ENCODE measurements at regions not wholly inside any gene's neighbourhood (a gene's known extent, or its start where the extent isn't known, plus 50 kb on each side); places are given as distances from the start of the nearest gene placed in this dataset.

- DNase-seq = no peak
Measured at GRCh38 chr10:63749915-63750314, 228.7 kb downstream of the REEP3 start.

GRCh38 chr10:63751836-63752235 is 230.6 kb downstream of the REEP3 start:
- no peak for DNase-seq

GRCh38 chr10:63752318-63752717 is 231.1 kb downstream of the REEP3 start:
- DNase-seq = no peak

GRCh38 chr10:63753808-63754207 is 232.6 kb downstream of the REEP3 start:
- no peak for DNase-seq

- no peak for DNase-seq
Measured at GRCh38 chr10:63755441-63755840, 234.2 kb downstream of the REEP3 start.

- DNase-seq = no peak
Measured at GRCh38 chr10:63757067-63757466, 235.9 kb downstream of the REEP3 start.

GRCh38 chr10:63758080-63758479 is 236.9 kb downstream of the REEP3 start:
- DNase-seq = no peak

- no peak for DNase-seq
Measured at GRCh38 chr10:63759335-63759734, 238.1 kb downstream of the REEP3 start.

GRCh38 chr10:63760034-63760707 is 239.0 kb downstream of the REEP3 start:
- DNase-seq = no peak

GRCh38 chr10:63760708-63761047 is 239.5 kb downstream of the REEP3 start:
- DNase-seq = no peak

GRCh38 chr10:63761243-63761642 is 240.0 kb downstream of the REEP3 start:
- DNase-seq = no peak

- no peak for DNase-seq
Measured at GRCh38 chr10:63763744-63764143, 242.5 kb downstream of the REEP3 start.

- DNase-seq = no peak
Measured at GRCh38 chr10:63765126-63765525, 243.9 kb downstream of the REEP3 start.

GRCh38 chr10:63766745-63767137 is 245.5 kb downstream of the REEP3 start:
- DNase-seq = no peak

- no peak for DNase-seq
Measured at GRCh38 chr10:63767138-63767801, 246.1 kb downstream of the REEP3 start.

GRCh38 chr10:63769367-63769766 is 248.2 kb downstream of the REEP3 start:
- DNase-seq = no peak

GRCh38 chr10:63770523-63770922 is 249.3 kb downstream of the REEP3 start:
- DNase-seq = no peak

- DNase-seq = no peak
Measured at GRCh38 chr10:63772491-63772890, 251.3 kb downstream of the REEP3 start.

- no peak for DNase-seq
Measured at GRCh38 chr10:63773106-63773505, 251.9 kb downstream of the REEP3 start.

GRCh38 chr10:63773962-63774361 is 252.8 kb downstream of the REEP3 start:
- DNase-seq = no peak

GRCh38 chr10:63780101-63780500 is 258.9 kb downstream of the REEP3 start:
- DNase-seq = no peak

- no peak for DNase-seq
Measured at GRCh38 chr10:63781226-63781625, 260.0 kb downstream of the REEP3 start.

GRCh38 chr10:63783882-63784281 is 262.7 kb downstream of the REEP3 start:
- DNase-seq = no peak

- no peak for DNase-seq
Measured at GRCh38 chr10:63788152-63788821, 267.1 kb downstream of the REEP3 start.

Data from activated gamma-delta T cell (primary cell).